ENCODE measurements at regions not wholly inside any gene's neighbourhood (a gene's known extent, or its start where the extent isn't known, plus 50 kb on each side); places are given as distances from the start of the nearest gene placed in this dataset.
"Not testable (repeated sequence)": the region's sequence is repeated elsewhere in the genome, so short reads cannot be mapped to it uniquely, and the experiment has no call there.

- no peak for DNase-seq (ENCODE audit: low read depth)
- H3K4me3 ChIP-seq (ENCODE audit: low read depth, low read length), result no peak overlapping the region
These were observed 386.2 kb downstream of the PRDM9 start for GRCh38 chr5:23893561-23893960.

- no peak overlapping the region for H3K4me3 ChIP-seq (ENCODE audit: low read depth, low read length)
- no peak for DNase-seq (ENCODE audit: low read depth)
These were observed 388.2 kb downstream of the PRDM9 start for GRCh38 chr5:23895614-23896013.

- DNase-seq (ENCODE audit: low read depth), result no peak
- H3K4me3 ChIP-seq (ENCODE audit: low read depth, low read length), result no peak overlapping the region
These were observed 423.6 kb downstream of the PRDM9 start for GRCh38 chr5:23930985-23931384.

- peak overlapping the region; percentile 10 for H3K4me3 ChIP-seq (ENCODE audit: low read depth, low read length)
- not testable (repeated sequence) for DNase-seq (ENCODE audit: low read depth)
These were observed 444.0 kb downstream of the PRDM9 start for GRCh38 chr5:23951261-23951928.

- DNase-seq (ENCODE audit: low read depth), result no peak
- no peak overlapping the region for H3K4me3 ChIP-seq (ENCODE audit: low read depth, low read length)
These were observed 456.0 kb downstream of the PRDM9 start for GRCh38 chr5:23963449-23963848.

GRCh38 chr5:23977365-23977764 is 470.0 kb downstream of the PRDM9 start:
- H3K4me3 ChIP-seq (ENCODE audit: low read depth, low read length), result no peak overlapping the region
- no peak for DNase-seq (ENCODE audit: low read depth)

- no peak for DNase-seq (ENCODE audit: low read depth)
- no peak overlapping the region for H3K4me3 ChIP-seq (ENCODE audit: low read depth, low read length)
These were observed 470.6 kb downstream of the PRDM9 start for GRCh38 chr5:23977997-23978396.

- no peak overlapping the region for H3K4me3 ChIP-seq (ENCODE audit: low read depth, low read length)
- DNase-seq (ENCODE audit: low read depth), result no peak
These were observed 484.0 kb downstream of the PRDM9 start for GRCh38 chr5:23991406-23991805.

- H3K4me3 ChIP-seq (ENCODE audit: low read depth, low read length), result no peak overlapping the region
- DNase-seq (ENCODE audit: low read depth), result no peak
These were observed 487.4 kb downstream of the PRDM9 start for GRCh38 chr5:23994581-23995370.

GRCh38 chr5:23996525-23996924 is 489.1 kb downstream of the PRDM9 start:
- no peak overlapping the region for H3K4me3 ChIP-seq (ENCODE audit: low read depth, low read length)
- DNase-seq (ENCODE audit: low read depth), result no peak

- no peak for DNase-seq (ENCODE audit: low read depth)
- H3K4me3 ChIP-seq (ENCODE audit: low read depth, low read length), result no peak overlapping the region
These were observed 498.0 kb downstream of the PRDM9 start for GRCh38 chr5:24005384-24005783.

- DNase-seq (ENCODE audit: low read depth); H3K4me3 ChIP-seq (ENCODE audit: low read depth, low read length): not testable (repeated sequence)
These were observed 510.3 kb downstream of the PRDM9 start for GRCh38 chr5:24017710-24018109.

- no peak overlapping the region for H3K4me3 ChIP-seq (ENCODE audit: low read depth, low read length)
- DNase-seq (ENCODE audit: low read depth), result no peak
These were observed 518.9 kb downstream of the PRDM9 start for GRCh38 chr5:24026288-24026687.

GRCh38 chr5:24042688-24043087 is 535.3 kb downstream of the PRDM9 start:
- no peak for DNase-seq (ENCODE audit: low read depth)
- H3K4me3 ChIP-seq (ENCODE audit: low read depth, low read length), result no peak overlapping the region

GRCh38 chr5:24045046-24045445 is 537.6 kb downstream of the PRDM9 start:
- DNase-seq (ENCODE audit: low read depth), result no peak
- H3K4me3 ChIP-seq (ENCODE audit: low read depth, low read length), result no peak overlapping the region

GRCh38 chr5:24053737-24054136 is 546.3 kb downstream of the PRDM9 start:
- H3K4me3 ChIP-seq (ENCODE audit: low read depth, low read length), result no peak overlapping the region
- no peak for DNase-seq (ENCODE audit: low read depth)

- H3K4me3 ChIP-seq (ENCODE audit: low read depth, low read length), result no peak overlapping the region
- DNase-seq (ENCODE audit: low read depth), result peak; percentile 4
These were observed 551.6 kb downstream of the PRDM9 start for GRCh38 chr5:24059006-24059405.

- no peak for DNase-seq (ENCODE audit: low read depth)
- H3K4me3 ChIP-seq (ENCODE audit: low read depth, low read length), result no peak overlapping the region
These were observed 552.3 kb downstream of the PRDM9 start for GRCh38 chr5:24059716-24060115.

- no peak for DNase-seq (ENCODE audit: low read depth)
- no peak overlapping the region for H3K4me3 ChIP-seq (ENCODE audit: low read depth, low read length)
These were observed 558.4 kb downstream of the PRDM9 start for GRCh38 chr5:24065779-24066178.

GRCh38 chr5:24067208-24067607 is 559.8 kb downstream of the PRDM9 start:
- no peak for DNase-seq (ENCODE audit: low read depth)
- no peak overlapping the region for H3K4me3 ChIP-seq (ENCODE audit: low read depth, low read length)

- no peak overlapping the region for H3K4me3 ChIP-seq (ENCODE audit: low read depth, low read length)
- no peak for DNase-seq (ENCODE audit: low read depth)
These were observed 561.1 kb downstream of the PRDM9 start for GRCh38 chr5:24068524-24068923.
